Lung (tissue), 11 donors: ENCODE measurements at regions not wholly inside any gene's neighbourhood (a gene's known extent, or its start where the extent isn't known, plus 50 kb on each side); places are given as distances from the start of the nearest gene placed in this dataset.

Experiments used
- ATAC-seq: fragments of 200-7000 bp; cut with Tn5 transposase; one replicate; pipeline ENCODE4 v1.9.1; 2020; ENCODE audit warnings: moderate number of reproducible peaks; ENCODE audit not compliant: insufficient read depth, low FRiP score
- DNase-seq, 3 donors: peaks; one replicate each; pipeline ENCODE4 v3.0.0-alpha.2; 2013 to 2017
- H3K27ac ChIP-seq, 2 donors: one replicate each; pipeline ENCODE4 v1.5.1; 2013; ENCODE audit warnings: mild to moderate bottlenecking in 2 of 2, moderate library complexity in 2 of 2, control low read depth in 1 of 2, inconsistent platforms in 1 of 2, low read depth in 1 of 2, low read length in 1 of 2
- H3K27me3 ChIP-seq, 3 donors: one replicate each; pipeline ENCODE4 v1.5.1; 2013; ENCODE audit warnings: low read length in 2 of 3; ENCODE audit not compliant: control insufficient read depth in 3 of 3, insufficient read depth in 3 of 3
- H3K36me3 ChIP-seq, 4 donors: one replicate each; pipeline ENCODE4 v1.5.1; 2013; ENCODE audit warnings: low read length in 4 of 4, mild to moderate bottlenecking in 1 of 4, moderate library complexity in 1 of 4; ENCODE audit not compliant: control insufficient read depth in 4 of 4, insufficient read depth in 4 of 4
- H3K4me1 ChIP-seq, 5 donors: one replicate each; pipeline ENCODE4 v1.5.1; 2013; ENCODE audit warnings: low read length in 5 of 5, mild to moderate bottlenecking in 2 of 5, moderate library complexity in 1 of 5; ENCODE audit not compliant: control insufficient read depth in 5 of 5, insufficient read depth in 5 of 5
- H3K4me3 ChIP-seq: one replicate; pipeline ENCODE4 v1.5.1; 2013; ENCODE audit warnings: mild to moderate bottlenecking, control low read depth, moderate library complexity
- H3K9ac ChIP-seq, 2 donors: one replicate each; pipeline ENCODE4 v1.5.1; 2013; ENCODE audit warnings: low read length in 2 of 2, control low read depth in 1 of 2; ENCODE audit not compliant: insufficient read depth in 1 of 2
- H3K9me3 ChIP-seq, 4 donors: one replicate each; pipeline ENCODE4 v1.5.1; 2013; ENCODE audit warnings: low read length in 3 of 4, mild to moderate bottlenecking in 1 of 4, moderate library complexity in 1 of 4; ENCODE audit not compliant: control insufficient read depth in 4 of 4, insufficient read depth in 3 of 4
- CTCF ChIP-seq: IDR thresholded peaks from 2 replicates; pipeline ENCODE4 v1.5.1; 2012; ENCODE audit warnings: mild to moderate bottlenecking; ENCODE audit errors: control extremely low read depth, extremely low read depth
- WGBS, 2 donors: extraction: QIAGEN DNeasy Blood & Tissue Kit; methylation state at CpG; one replicate each; pipeline ENCODE4 v1.1.7; 2013; 5-methylcytosine and 5-hydroxymethylcytosine counted together
- donor health status: control.
- donor health status: control.
- donor health status: Bipolar disorder and iron deficiency.
- donor health status: healthy.
- donor health status: DM: yes; HTN: yes; CAD: no.

- Histone ChIP-seq H3K4me3 (no peak overlapping the region), H3K27ac (no peak overlapping the region), H3K36me3 (no peaks in the 10 kb centered on the region), H3K27me3 (no peaks in the 10 kb centered on the region), H3K9ac (no peak overlapping the region), H3K4me1 (peaks cover 0 to 2% (median 0%) of the 10 kb centered on the region in 5 donors), H3K9me3 (no peaks in the 10 kb centered on the region)
- ATAC-seq (no peak), DNase-seq (no peak)
- no peak for TF ChIP-seq CTCF
- WGBS, 2 donors = 77 to 78% methylated on average over 9 of the region's 9 CpGs
Observed at GRCh38 chr16:47858333-47858982, 297.3 kb downstream of the ABCC12 start.

GRCh38 chr16:47855431-47855830 is 300.4 kb downstream of the ABCC12 start:
- Histone ChIP-seq H3K36me3 (no peaks in the 10 kb centered on the region), H3K9me3 (peaks cover 0 to 2% (median 0%) of the 10 kb centered on the region in 4 donors), H3K27ac (no peak overlapping the region), H3K27me3 (no peaks in the 10 kb centered on the region), H3K9ac (no peak overlapping the region), H3K4me1 (no peaks in the 10 kb centered on the region), H3K4me3 (no peak overlapping the region)
- DNase-seq = no peak
- TF ChIP-seq CTCF = no peak
- 85 to 88% methylated on average over 3 of the region's 3 CpGs for WGBS, 2 donors
- ATAC-seq = no peak

GRCh38 chr16:47854737-47855136 is 301.1 kb downstream of the ABCC12 start:
- H3K4me3 ChIP-seq = no peak overlapping the region
- ATAC-seq (no peak), DNase-seq (no peak)
- H3K4me1 ChIP-seq = no peaks in the 10 kb centered on the region
- H3K9me3 ChIP-seq = peaks cover 0 to 2% (median 0%) of the 10 kb centered on the region in 4 donors
- no peak for TF ChIP-seq CTCF
- H3K36me3 ChIP-seq = no peaks in the 10 kb centered on the region
- no peak overlapping the region for H3K27ac ChIP-seq
- no peak overlapping the region for H3K9ac ChIP-seq
- WGBS, 2 donors = 92 to 99% methylated on average over 2 of the region's 2 CpGs
- H3K27me3 ChIP-seq = no peaks in the 10 kb centered on the region

- DNase-seq = no peak
- Histone ChIP-seq H3K27ac (no peak overlapping the region), H3K4me1 (no peaks in the 10 kb centered on the region), H3K9me3 (peaks cover 0 to 2% (median 0%) of the 10 kb centered on the region in 4 donors), H3K9ac (no peak overlapping the region), H3K36me3 (no peaks in the 10 kb centered on the region), H3K27me3 (no peaks in the 10 kb centered on the region), H3K4me3 (no peak overlapping the region)
- WGBS, 2 donors = 86 to 90% methylated on average over 6 of the region's 6 CpGs
- TF ChIP-seq CTCF = no peak
- no peak for ATAC-seq
Observed at GRCh38 chr16:47852991-47853390, 302.8 kb downstream of the ABCC12 start.
